ENCODE measurements at regions not wholly inside any gene's neighbourhood (a gene's known extent, or its start where the extent isn't known, plus 50 kb on each side); places are given as distances from the start of the nearest gene placed in this dataset.

GRCh38 chr18:57297306-57297705 is 55.1 kb upstream of the ST8SIA3 start:
- no peaks in the 10 kb centered on the region for H3K4me1 ChIP-seq

GRCh38 chr18:57299931-57300330 is 52.4 kb upstream of the ST8SIA3 start:
- no peak for DNase-seq (ENCODE audit: low spot score)
- TF ChIP-seq CTCF (IDR thresholded peaks at IDR 0.05): no peak
- H3K27ac ChIP-seq: no peak overlapping the region
- no peaks in the 10 kb centered on the region for H3K9me3 ChIP-seq
- no peaks in the 10 kb centered on the region for H3K27me3 ChIP-seq
- no peak overlapping the region for H3K4me3 ChIP-seq
- no peaks in the 10 kb centered on the region for H3K4me1 ChIP-seq
- H3K36me3 ChIP-seq: no peaks in the 10 kb centered on the region

More at GRCh38 chr18:57297306-57297705, 55.1 kb upstream of the ST8SIA3 start:
- no peaks in the 10 kb centered on the region for H3K36me3 ChIP-seq
- H3K9me3 ChIP-seq: no peaks in the 10 kb centered on the region
- TF ChIP-seq CTCF (IDR thresholded peaks at IDR 0.05): no peak
- no peak overlapping the region for H3K27ac ChIP-seq
- no peak for DNase-seq (ENCODE audit: low spot score)
- H3K27me3 ChIP-seq: no peaks in the 10 kb centered on the region
- H3K4me3 ChIP-seq: no peak overlapping the region

GRCh38 chr18:57301573-57302559 is 50.5 kb upstream of the ST8SIA3 start:
- Histone ChIP-seq H3K4me3 (no peak overlapping the region), H3K27me3 (no peaks in the 10 kb centered on the region), H3K27ac (no peak overlapping the region), H3K9me3 (no peaks in the 10 kb centered on the region), H3K36me3 (no peaks in the 10 kb centered on the region), H3K4me1 (no peaks in the 10 kb centered on the region)
- DNase-seq (ENCODE audit: low spot score): no peak
- no peak for TF ChIP-seq CTCF (IDR thresholded peaks at IDR 0.05)
